ENCODE measurements at regions not wholly inside any gene's neighbourhood (a gene's known extent, or its start where the extent isn't known, plus 50 kb on each side); places are given as distances from the start of the nearest gene placed in this dataset.

- no peak for DNase-seq
- no peak for TF ChIP-seq CTCF (IDR thresholded peaks at IDR 0.05; ENCODE audit: low read depth, low read length)
- H3K27me3 ChIP-seq (ENCODE audit: insufficient read depth, low read depth, severe bottlenecking): no peaks in the 10 kb centered on the region
- H3K36me3 ChIP-seq: no peaks in the 10 kb centered on the region
- H3K27ac ChIP-seq: no peak overlapping the region
- H3K9me3 ChIP-seq (ENCODE audit: severe bottlenecking): no peaks in the 10 kb centered on the region
- no peak overlapping the region for H3K4me3 ChIP-seq (ENCODE audit: low read depth, low read length)
Observed at GRCh38 chr13:64674126-64674525, 2556.0 kb downstream of the PCDH9 start.

GRCh38 chr13:64672751-64673150 lies 2557.4 kb downstream of the PCDH9 start:
- Histone ChIP-seq H3K4me3 (ENCODE audit: low read depth, low read length) (no peak overlapping the region), H3K27ac (no peak overlapping the region), H3K27me3 (ENCODE audit: insufficient read depth, low read depth, severe bottlenecking) (no peaks in the 10 kb centered on the region), H3K36me3 (no peaks in the 10 kb centered on the region), H3K9me3 (ENCODE audit: severe bottlenecking) (no peaks in the 10 kb centered on the region)
- no peak for DNase-seq
- TF ChIP-seq CTCF (IDR thresholded peaks at IDR 0.05; ENCODE audit: low read depth, low read length): no peak

- Histone ChIP-seq H3K9me3 (ENCODE audit: severe bottlenecking) (no peaks in the 10 kb centered on the region), H3K27me3 (ENCODE audit: insufficient read depth, low read depth, severe bottlenecking) (no peaks in the 10 kb centered on the region), H3K36me3 (no peaks in the 10 kb centered on the region), H3K4me3 (ENCODE audit: low read depth, low read length) (no peak overlapping the region), H3K27ac (no peak overlapping the region)
- no peak for TF ChIP-seq CTCF (IDR thresholded peaks at IDR 0.05; ENCODE audit: low read depth, low read length)
- DNase-seq: no peak
Observed at GRCh38 chr13:64662887-64663593, 2567.1 kb downstream of the PCDH9 start.

GRCh38 chr13:64648293-64648692 lies 2581.8 kb downstream of the PCDH9 start:
- TF ChIP-seq CTCF (IDR thresholded peaks at IDR 0.05; ENCODE audit: low read depth, low read length): no peak
- Histone ChIP-seq H3K27ac (no peak overlapping the region), H3K36me3 (no peaks in the 10 kb centered on the region), H3K27me3 (ENCODE audit: insufficient read depth, low read depth, severe bottlenecking) (no peaks in the 10 kb centered on the region), H3K4me3 (ENCODE audit: low read depth, low read length) (no peak overlapping the region), H3K9me3 (ENCODE audit: severe bottlenecking) (no peaks in the 10 kb centered on the region)
- DNase-seq: no peak

GRCh38 chr13:64643066-64643465 lies 2587.1 kb downstream of the PCDH9 start:
- no peak overlapping the region for H3K27ac ChIP-seq
- no peak for TF ChIP-seq CTCF (IDR thresholded peaks at IDR 0.05; ENCODE audit: low read depth, low read length)
- H3K9me3 ChIP-seq (ENCODE audit: severe bottlenecking): no peaks in the 10 kb centered on the region
- H3K36me3 ChIP-seq: no peaks in the 10 kb centered on the region
- H3K4me3 ChIP-seq (ENCODE audit: low read depth, low read length): no peak overlapping the region
- no peaks in the 10 kb centered on the region for H3K27me3 ChIP-seq (ENCODE audit: insufficient read depth, low read depth, severe bottlenecking)
- DNase-seq: no peak

GRCh38 chr13:64640002-64640401 lies 2590.1 kb downstream of the PCDH9 start:
- TF ChIP-seq CTCF (IDR thresholded peaks at IDR 0.05; ENCODE audit: low read depth, low read length): no peak
- no peak overlapping the region for H3K4me3 ChIP-seq (ENCODE audit: low read depth, low read length)
- no peak for DNase-seq

More at GRCh38 chr13:64640002-64640401, 2590.1 kb downstream of the PCDH9 start:
- Histone ChIP-seq H3K36me3 (no peaks in the 10 kb centered on the region), H3K27ac (no peak overlapping the region), H3K9me3 (ENCODE audit: severe bottlenecking) (no peaks in the 10 kb centered on the region), H3K27me3 (ENCODE audit: insufficient read depth, low read depth, severe bottlenecking) (no peaks in the 10 kb centered on the region)
